PC-9 (cell line): ENCODE measurements at regions not wholly inside any gene's neighbourhood (a gene's known extent, or its start where the extent isn't known, plus 50 kb on each side); places are given as distances from the start of the nearest gene placed in this dataset.

Experiments
- BruUV-seq: library from RNA; stranded (reverse); fragments of 400-500 nt; replicated peaks from 2 replicates; lab custom pipeline; 2021; lab: Mats Ljungman, UMichigan
- CTCF ChIA-PET: fragments of 300-600 bp; sonication (Branson Sonifier 250); formaldehyde crosslinking; loops from one replicate; lab custom pipeline; 2022; ENCODE audit warnings: antibody characterized with exemption; lab: Charles Lee
- POLR2A ChIA-PET: fragments of 300-600 bp; sonication (Branson Sonifier 250); formaldehyde crosslinking; loops from one replicate; lab custom pipeline; 2022; ENCODE audit warnings: antibody characterized with exemption; ENCODE audit not compliant: unreplicated experiment; lab: Charles Lee
- DNase-seq, 2 experiments: peaks; one replicate each; pipeline versions ENCODE4 v3.0.0 to v3.0.0-alpha.2; 2015 to 2022; ENCODE audit warnings: mixed read lengths in 1 of 2
- H2AFZ ChIP-seq: fragments of 200-600 bp; sonication (generic); 2 replicates; pipeline ENCODE4 v1.8.1; 2017; ENCODE audit warnings: antibody characterized with exemption
- H3F3A ChIP-seq: fragments of 200-600 bp; sonication (generic); 2 replicates; pipeline ENCODE4 v1.8.1; 2017; ENCODE audit warnings: antibody characterized with exemption, mild to moderate bottlenecking, low read depth; ENCODE audit not compliant: insufficient read depth
- H3K27ac ChIP-seq: fragments of 200-600 bp; sonication (generic); 2 replicates; pipeline ENCODE4 v1.6.1; 2016; ENCODE audit warnings: mixed run types
- H3K27me3 ChIP-seq: fragments of 200-600 bp; sonication (generic); 2 replicates; pipeline ENCODE4 v1.6.1; 2016; ENCODE audit warnings: low read depth, mixed run types; ENCODE audit not compliant: insufficient read depth
- H3K36me3 ChIP-seq: fragments of 200-600 bp; sonication (generic); 2 replicates; pipeline ENCODE4 v1.6.1; 2016; ENCODE audit warnings: low read depth, mixed run types
- H3K4me1 ChIP-seq: fragments of 200-600 bp; sonication (generic); replicated peaks from 2 replicates; pipeline ENCODE4 v1.6.1; 2016; ENCODE audit warnings: mixed run types; ENCODE audit not compliant: insufficient read depth
- H3K4me2 ChIP-seq: fragments of 200-600 bp; sonication (generic); 2 replicates; pipeline ENCODE4 v1.6.1; 2017; ENCODE audit warnings: mixed run types
- H3K4me3 ChIP-seq: fragments of 200-600 bp; sonication (generic); 2 replicates; pipeline ENCODE4 v1.6.1; 2016; ENCODE audit warnings: mixed run types
- H3K79me2 ChIP-seq: fragments of 200-600 bp; sonication (generic); 2 replicates; pipeline ENCODE4 v1.6.1; 2017; ENCODE audit warnings: low read depth, mixed run types
- H3K9me2 ChIP-seq: fragments of 200-600 bp; sonication (generic); 2 replicates; pipeline ENCODE4 v1.8.1; 2017; ENCODE audit warnings: mild to moderate bottlenecking; ENCODE audit not compliant: insufficient read depth
- H3K9me3 ChIP-seq: fragments of 200-600 bp; sonication (generic); 2 replicates; pipeline ENCODE4 v1.8.1; 2016; ENCODE audit warnings: low read depth; ENCODE audit not compliant: insufficient read depth
- H4K20me1 ChIP-seq: fragments of 200-600 bp; sonication (generic); 2 replicates; pipeline ENCODE4 v1.8.1; 2017; ENCODE audit not compliant: insufficient read depth
- CTCF ChIP-seq: fragments of 200-600 bp; sonication (generic); conservative IDR thresholded peaks from 2 replicates; pipeline ENCODE4 v1.6.1; 2017; ENCODE audit warnings: mixed run types, antibody characterized with exemption, mild to moderate bottlenecking, moderate library complexity
- EZH2 ChIP-seq: fragments of 200-600 bp; sonication (generic); IDR thresholded peaks from 2 replicates; pipeline ENCODE4 v1.8.0; 2017; ENCODE audit warnings: antibody characterized with exemption, low read depth
- intact Hi-C: fragments of 100-400 bp; cut with micrococcal nuclease; formaldehyde crosslinking; loops from one replicate; pipeline ENCODE4 v1.10.0; 2022; ENCODE audit not compliant: unreplicated experiment

GRCh38 chr5:164799391-164799790, 1294.0 kb downstream of the MAT2B start:
- DNase-seq, result no peak
- H3K36me3 ChIP-seq, result no peaks in the 10 kb centered on the region
- BruUV-seq, result no TSS peak
- H3K9me3 ChIP-seq, result no peaks in the 10 kb centered on the region; the same call in 1 of the 2 replicates
- no peaks in the 10 kb centered on the region for H3K4me1 ChIP-seq
- H4K20me1 ChIP-seq, result no peaks in the 10 kb centered on the region
- CTCF ChIA-PET, result no interaction called here
- no peak overlapping the region for H3K4me2 ChIP-seq
- no peak overlapping the region for H2AFZ ChIP-seq
- H3F3A ChIP-seq, result no peaks in the 10 kb centered on the region
- no peaks in the 10 kb centered on the region for H3K9me2 ChIP-seq
- intact Hi-C loops, result no loop called here
- no peaks in the 10 kb centered on the region for H3K79me2 ChIP-seq
- no peak overlapping the region for H3K27ac ChIP-seq
- POLR2A ChIA-PET, result no interaction called here
- H3K27me3 ChIP-seq, result no peaks in the 10 kb centered on the region
- H3K4me3 ChIP-seq, result no peak overlapping the region
- TF ChIP-seq CTCF (no peak), EZH2 (no peak)

- no peaks in the 10 kb centered on the region for H3F3A ChIP-seq
- H3K27me3 ChIP-seq, result no peaks in the 10 kb centered on the region
- H3K36me3 ChIP-seq, result no peaks in the 10 kb centered on the region
- intact Hi-C loops, result no loop called here
- no peak overlapping the region for H3K4me3 ChIP-seq
- H3K4me2 ChIP-seq, result no peak overlapping the region
- H2AFZ ChIP-seq, result no peak overlapping the region
- no peak overlapping the region for H3K27ac ChIP-seq
- no TSS peak for BruUV-seq
- H3K9me2 ChIP-seq, result no peaks in the 10 kb centered on the region
- TF ChIP-seq CTCF, result no peak
- TF ChIP-seq EZH2, result no peak
- no peaks in the 10 kb centered on the region for H3K4me1 ChIP-seq
- no peaks in the 10 kb centered on the region for H3K9me3 ChIP-seq
- no peak for DNase-seq
- ChIA-PET POLR2A (no interaction called here), CTCF (no interaction called here)
- no peaks in the 10 kb centered on the region for H4K20me1 ChIP-seq
- no peaks in the 10 kb centered on the region for H3K79me2 ChIP-seq
Measured at GRCh38 chr5:164801910-164802309, 1296.5 kb downstream of the MAT2B start.

- no peaks in the 10 kb centered on the region for H3K36me3 ChIP-seq
- intact Hi-C loops, result no loop called here
- no peak overlapping the region for H3K4me2 ChIP-seq
- POLR2A ChIA-PET, result no interaction called here
- no peaks in the 10 kb centered on the region for H3K4me1 ChIP-seq
- CTCF ChIA-PET, result no interaction called here
- TF ChIP-seq CTCF, result no peak
- TF ChIP-seq EZH2, result no peak
- no peak overlapping the region for H3K27ac ChIP-seq
- H3F3A ChIP-seq, result no peaks in the 10 kb centered on the region
- no peak overlapping the region for H3K4me3 ChIP-seq
- H3K27me3 ChIP-seq, result no peaks in the 10 kb centered on the region
- DNase-seq, result no peak
- no peaks in the 10 kb centered on the region for H4K20me1 ChIP-seq
- no peak overlapping the region for H2AFZ ChIP-seq
- H3K9me3 ChIP-seq, result no peaks in the 10 kb centered on the region
- no peaks in the 10 kb centered on the region for H3K9me2 ChIP-seq
- BruUV-seq, result no TSS peak
- H3K79me2 ChIP-seq, result no peaks in the 10 kb centered on the region
Measured at GRCh38 chr5:164809821-164810220, 1304.4 kb downstream of the MAT2B start.
